C4-2B (cell line): ENCODE measurements at regions not wholly inside any gene's neighbourhood (a gene's known extent, or its start where the extent isn't known, plus 50 kb on each side); places are given as distances from the start of the nearest gene placed in this dataset.

Source experiments
- CTCF ChIP-seq: fragments of 450-650 bp; conservative IDR thresholded peaks from 2 replicates; pipeline ENCODE4 v1.5.1; 2017; ENCODE audit warnings: mild to moderate bottlenecking
- ZFX ChIP-seq: fragments of 450-650 bp; IDR thresholded peaks from 2 replicates; pipeline ENCODE4 v1.6.1; 2017

DNA sequence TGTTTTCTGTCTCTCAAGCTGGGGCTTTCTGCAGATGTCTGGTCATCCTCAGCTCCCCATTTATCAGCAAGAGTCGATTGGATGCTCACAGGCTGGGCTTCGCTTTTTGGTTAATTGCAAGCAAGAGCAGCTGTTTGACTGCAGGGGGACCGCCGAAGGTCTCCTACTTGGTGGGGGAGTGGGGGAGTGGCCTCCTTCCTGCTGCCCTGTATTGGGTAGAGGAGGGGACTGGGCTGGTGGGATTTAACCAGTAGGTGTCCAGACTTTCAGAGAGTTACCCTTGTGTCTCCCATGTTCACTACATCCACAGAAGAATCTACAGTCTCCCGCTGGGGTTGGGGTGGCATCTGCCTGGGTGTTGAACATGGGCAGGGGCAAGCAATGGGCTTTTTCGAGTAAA is 78.7 kb downstream of the PLXNA1 start:
- TF ChIP-seq CTCF (no peak), ZFX (no peak)
